GM10266 (cell line): ENCODE measurements at regions not wholly inside any gene's neighbourhood (a gene's known extent, or its start where the extent isn't known, plus 50 kb on each side); places are given as distances from the start of the nearest gene placed in this dataset.
A peak's percentile ranks its signal among the peaks of the same experiment; 100 is the strongest.
"Not testable (repeated sequence)": the region's sequence is repeated elsewhere in the genome, so short reads cannot be mapped to it uniquely, and the experiment has no call there.

Experiments
- DNase-seq: peaks from one replicate; pipeline ENCODE4 v3.0.0; 2012; ENCODE audit errors: extremely low spot score
- CTCF ChIP-seq: IDR thresholded peaks from 2 replicates; pipeline ENCODE4 v1.5.1; 2012; ENCODE audit warnings: mild to moderate bottlenecking, low read depth; ENCODE audit not compliant: control insufficient read depth, insufficient read depth; ENCODE audit errors: missing control alignments

- no peak for TF ChIP-seq CTCF
- DNase-seq = no peak
Measured at GRCh38 chr5:108484035-108484434, 102.1 kb upstream of the FBXL17 start.

- peak; percentile 19 for DNase-seq
- peak; percentile 23 for TF ChIP-seq CTCF
Measured at GRCh38 chr5:108481355-108481931, 99.5 kb upstream of the FBXL17 start.

DNA sequence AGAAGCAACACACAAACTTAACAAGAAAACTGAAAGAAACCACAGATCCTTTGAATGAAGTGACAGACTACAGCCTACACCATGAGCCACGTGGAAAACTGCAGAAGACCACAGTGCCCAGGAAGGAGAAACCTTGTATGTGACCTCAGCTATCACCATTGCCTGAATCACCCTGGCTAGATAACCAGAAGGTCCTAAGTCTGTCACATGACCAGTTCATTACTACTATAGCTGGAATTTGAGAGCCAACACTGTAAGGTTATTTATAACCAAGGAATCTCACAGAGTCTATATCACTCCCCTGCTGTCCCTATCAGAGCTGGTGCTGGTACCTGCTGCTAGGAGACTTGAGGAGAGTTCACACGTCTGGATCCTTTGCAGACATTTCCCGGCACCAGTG, 90.3 kb upstream of the FBXL17 start:
- TF ChIP-seq CTCF = no peak

GRCh38 chr5:108467563-108467962, 85.7 kb upstream of the FBXL17 start:
- no peak for TF ChIP-seq CTCF

More for the DNA sequence above, 90.3 kb upstream of the FBXL17 start:
- DNase-seq = no peak

DNA sequence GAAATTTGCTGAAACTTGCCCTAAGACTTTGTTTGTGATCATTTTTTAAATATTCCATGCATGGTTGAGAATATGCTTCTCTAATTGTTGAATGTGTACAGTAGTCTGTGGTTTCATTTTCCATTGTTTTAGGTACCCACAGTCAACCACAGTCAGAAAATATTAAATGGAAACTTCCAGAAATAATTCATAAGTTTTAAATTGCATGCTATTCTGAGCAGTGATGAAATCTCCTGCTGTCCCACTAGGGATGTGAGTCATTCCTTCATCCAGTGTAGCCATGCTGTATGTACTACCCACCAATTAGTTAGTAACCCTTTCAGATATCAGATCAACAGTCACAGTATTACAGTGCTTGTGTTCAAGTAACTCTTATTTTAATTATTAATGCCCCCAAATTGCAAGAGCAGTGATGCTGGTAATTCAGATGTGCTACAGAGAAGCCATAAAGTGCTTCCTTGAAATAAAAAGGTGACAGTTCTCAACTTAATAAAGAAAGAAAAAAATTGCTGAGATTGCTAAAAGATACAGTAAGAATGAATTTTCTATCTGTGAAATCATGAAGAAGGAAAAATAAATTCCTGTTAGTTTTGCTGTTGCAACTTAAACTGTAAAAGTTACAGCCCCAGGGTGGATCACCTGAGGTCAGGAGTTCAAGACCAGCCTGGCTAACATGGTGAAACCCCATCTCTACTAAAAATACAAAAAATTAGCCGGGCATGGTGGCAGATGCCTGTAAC, 79.9 kb upstream of the FBXL17 start:
- no peak for TF ChIP-seq CTCF
- no peak for DNase-seq

More at GRCh38 chr5:108467563-108467962, 85.7 kb upstream of the FBXL17 start:
- DNase-seq = no peak

- DNase-seq = no peak
- TF ChIP-seq CTCF = no peak
Measured at GRCh38 chr5:108459769-108460168, 77.9 kb upstream of the FBXL17 start.

- TF ChIP-seq CTCF = peak; percentile 18
- no peak for DNase-seq
Measured at GRCh38 chr5:108451269-108451668, 69.4 kb upstream of the FBXL17 start.

DNA sequence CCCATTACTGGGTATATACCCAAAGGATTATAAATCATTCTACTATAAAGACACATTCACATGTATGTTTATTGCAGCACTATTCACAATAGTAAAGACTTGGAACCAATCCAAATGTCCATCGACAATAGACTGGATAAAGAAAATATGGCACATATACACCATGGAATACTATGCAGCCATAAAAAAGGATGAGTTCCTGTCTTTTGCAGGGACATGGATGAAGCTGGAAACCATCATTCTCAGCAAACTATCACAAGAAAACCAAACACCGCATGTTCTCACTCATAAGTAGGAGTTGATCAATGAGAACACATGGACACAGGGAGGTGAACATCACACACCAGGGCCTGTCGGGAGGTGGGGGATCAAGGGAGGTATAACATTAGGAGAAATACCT, 62.2 kb upstream of the FBXL17 start:
- DNase-seq = not testable (repeated sequence)

DNA sequence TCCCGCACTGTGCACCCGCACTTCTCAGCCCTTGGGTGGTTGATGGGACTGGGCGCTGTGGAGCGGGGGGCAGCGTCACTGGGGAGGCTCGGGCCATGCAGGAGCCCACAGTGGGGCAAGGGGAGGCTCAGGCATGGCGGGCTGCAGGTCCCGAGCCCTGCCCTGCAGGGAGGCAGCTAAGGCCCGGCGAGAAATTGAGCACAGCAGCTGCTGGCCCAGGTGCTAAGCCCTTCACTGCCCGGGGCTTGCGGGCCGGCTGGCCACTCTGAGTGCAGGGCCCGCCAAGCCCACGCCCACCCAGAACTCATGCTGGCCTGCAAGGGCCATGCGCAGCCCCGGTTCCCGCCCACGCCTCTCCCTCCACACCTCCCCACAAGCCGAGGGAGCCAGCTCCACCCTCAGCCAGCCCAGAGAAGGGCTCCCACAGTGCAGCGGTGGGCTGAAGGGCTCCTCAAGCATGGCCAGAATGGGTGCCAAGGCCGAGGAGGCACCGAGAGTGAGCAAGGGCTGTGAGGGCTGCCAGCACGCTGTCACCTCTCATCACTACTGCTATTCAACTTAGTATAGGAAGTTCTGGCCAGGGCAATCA, 60.3 kb upstream of the FBXL17 start:
- DNase-seq = not testable (repeated sequence)
